HepG2 (cell line): ENCODE measurements at regions not wholly inside any gene's neighbourhood (a gene's known extent, or its start where the extent isn't known, plus 50 kb on each side); places are given as distances from the start of the nearest gene placed in this dataset.

Experiments
- ADNP ChIP-seq: sonication (generic); formaldehyde crosslinking; IDR thresholded peaks from 2 replicates; pipeline ENCODE4 v1.4.0; 2020; ENCODE audit warnings: missing genetic modification reagents
- CEBPB ChIP-seq: IDR thresholded peaks from 2 replicates; pipeline ENCODE4 v1.6.1; 2011; ENCODE audit warnings: low read depth, low read length, improper control_type of control experiment, borderline replicate concordance
- CREB3 ChIP-seq: sonication (generic); formaldehyde crosslinking; IDR thresholded peaks from 2 replicates; pipeline ENCODE4 v1.5.0; 2020; ENCODE audit warnings: missing genetic modification reagents
- DR1 ChIP-seq: sonication (generic); formaldehyde crosslinking; IDR thresholded peaks from 2 replicates; pipeline ENCODE4 v1.8.0; 2021; ENCODE audit warnings: mild to moderate bottlenecking, missing genetic modification reagents, inconsistent platforms
- EP300 ChIP-seq, 3 experiments: sonication (generic) in 1 of 3; formaldehyde crosslinking in 1 of 3; IDR thresholded peaks; 2 replicates each; pipeline versions ENCODE4 v1.5.1 to v1.6.1; 2011 to 2020; ENCODE audit warnings: low read depth in 2 of 3, low read length in 2 of 3, borderline replicate concordance in 1 of 3, improper control_type of control experiment in 1 of 3, mild to moderate bottlenecking in 1 of 3, missing genetic modification reagents in 1 of 3, moderate library complexity in 1 of 3
- FOXA1 ChIP-seq, 2 experiments: fragments of 450-650 bp in 1 of 2; sonication (generic) in 1 of 2; formaldehyde crosslinking in 1 of 2; IDR thresholded peaks; 2 replicates each; pipeline versions ENCODE4 v1.4.0 to v1.6.1; 2016 to 2020; ENCODE audit warnings: missing genetic modification reagents in 1 of 2
- HCFC1 ChIP-seq: fragments of 150-350 bp; IDR thresholded peaks from 2 replicates; pipeline ENCODE4 v1.6.1; 2014; ENCODE audit warnings: low read depth, low read length
- HOMEZ ChIP-seq: IDR thresholded peaks from 2 replicates; pipeline ENCODE4 v1.6.1; 2016; ENCODE audit warnings: low read depth
- MIXL1 ChIP-seq: IDR thresholded peaks from 2 replicates; pipeline ENCODE4 v1.6.1; 2016
- PPARG ChIP-seq: conservative IDR thresholded peaks from 2 replicates; pipeline ENCODE4 v1.6.1; 2016; ENCODE audit warnings: missing biosample characterization, missing genetic modification reagents
- RARA ChIP-seq: IDR thresholded peaks from 2 replicates; pipeline ENCODE4 v1.6.1; 2016; ENCODE audit warnings: missing genetic modification reagents, missing compliant biosample characterization
- SKIL ChIP-seq: sonication (generic); formaldehyde crosslinking; IDR thresholded peaks from 2 replicates; pipeline ENCODE4 v1.8.0; 2022; ENCODE audit warnings: missing genetic modification reagents, mild to moderate bottlenecking, moderate library complexity, borderline replicate concordance
- STAT6 ChIP-seq: sonication (generic); formaldehyde crosslinking; IDR thresholded peaks from 2 replicates; pipeline ENCODE4 v1.4.0; 2020; ENCODE audit warnings: missing genetic modification reagents, mild to moderate bottlenecking, borderline replicate concordance
- TFE3 ChIP-seq: IDR thresholded peaks from 2 replicates; pipeline ENCODE4 v1.6.1; 2016
- TRIM22 ChIP-seq: fragments of 450-650 bp; IDR thresholded peaks from 2 replicates; pipeline ENCODE4 v1.6.1; 2017
- ZFP1 ChIP-seq: IDR thresholded peaks from 2 replicates; pipeline ENCODE4 v1.6.1; 2016
- ZNF24 ChIP-seq: fragments of 450-650 bp; IDR thresholded peaks from 2 replicates; pipeline ENCODE4 v1.6.1; 2017; ENCODE audit warnings: antibody characterized with exemption, mild to moderate bottlenecking
- ZNF644 ChIP-seq: IDR thresholded peaks from 2 replicates; pipeline ENCODE4 v1.6.1; 2016; ENCODE audit warnings: low read depth
- ZNF768 ChIP-seq: sonication (generic); formaldehyde crosslinking; IDR thresholded peaks from 2 replicates; pipeline ENCODE4 v1.4.0; 2020; ENCODE audit warnings: missing genetic modification reagents
- ZNF781 ChIP-seq: sonication (generic); formaldehyde crosslinking; IDR thresholded peaks from 2 replicates; pipeline ENCODE4 v1.5.1; 2020; ENCODE audit warnings: borderline replicate concordance, mild to moderate bottlenecking, missing genetic modification reagents; ENCODE audit errors: not compliant biosample characterization

- TF ChIP-seq HOMEZ (0 out of 2 replicates have a peak, but pooled peaks have one; percentile 65), ZNF781 (CRISPR knock-in tag) (no peak), ZNF644 (CRISPR knock-in tag) (peak; percentile 55), STAT6 (CRISPR knock-in tag) (no peak), ZNF24 (no peak), ZFP1 (CRISPR knock-in tag) (0 out of 2 replicates have a peak, but pooled peaks have one; percentile 52), CEBPB (peak; percentile 8; the same call in 1 of the 2 replicates), EP300 (IDR thresholded peaks at IDR 0.05; ENCODE audit: low read depth in 2 of 2, low read length in 2 of 2) (peak in 1 of 2 experiments; percentile 75; a peak in 2 of 4 replicates), EP300 (CRISPR knock-in tag; IDR thresholded peaks at IDR 0.05; ENCODE audit: borderline replicate concordance) (0 out of 2 replicates have a peak, but pooled peaks have one; percentile 15), HCFC1 (no peak), TRIM22 (no peak), ZNF768 (CRISPR knock-in tag) (no peak), MIXL1 (0 out of 2 replicates have a peak, but pooled peaks have one; percentile 51), ADNP (CRISPR knock-in tag) (no peak), PPARG (CRISPR knock-in tag) (peak; percentile 64; the same call in 1 of the 2 replicates), CREB3 (CRISPR knock-in tag) (no peak), RARA (CRISPR knock-in tag) (peak; percentile 78), SKIL (no peak), FOXA1 (IDR thresholded peaks at IDR 0.05) (no peak), FOXA1 (CRISPR knock-in tag; IDR thresholded peaks at IDR 0.05) (peak; percentile 32; the same call in 1 of the 2 replicates), DR1 (CRISPR knock-in tag) (no peak), TFE3 (CRISPR knock-in tag) (0 out of 2 replicates have a peak, but pooled peaks have one; percentile 49)
These were observed 156.8 kb downstream of the ZBTB18 start (continued) for GRCh38 chr1:244207935-244208244.
